ENCODE measurements at regions not wholly inside any gene's neighbourhood (a gene's known extent, or its start where the extent isn't known, plus 50 kb on each side); places are given as distances from the start of the nearest gene placed in this dataset.

DNA sequence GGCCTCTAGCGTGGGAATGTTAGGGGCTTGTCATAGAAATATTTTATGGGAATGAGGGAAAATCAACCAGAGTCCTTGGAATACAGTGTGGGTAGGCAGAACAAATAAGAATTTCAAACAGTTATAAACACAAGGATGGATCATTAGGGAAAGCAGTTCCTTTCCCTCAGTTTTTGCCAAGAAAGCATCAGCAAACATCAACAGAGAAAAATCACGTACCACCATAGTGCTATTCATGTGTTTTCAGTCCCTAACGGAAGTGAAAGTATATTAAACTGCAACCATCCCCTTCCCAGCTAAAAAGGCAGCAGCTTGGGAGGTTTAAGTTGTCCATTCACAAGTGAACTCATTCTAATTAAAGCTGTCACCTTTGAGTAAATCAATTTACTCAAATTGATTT is 334.4 kb upstream of the PCDH18 start:
- TF ChIP-seq POLR2A (IDR thresholded peaks at IDR 0.05) (no peak), CTCF (IDR thresholded peaks at IDR 0.05) (no peak)
